K562 (cell line): ENCODE measurements at regions not wholly inside any gene's neighbourhood (a gene's known extent, or its start where the extent isn't known, plus 50 kb on each side); places are given as distances from the start of the nearest gene placed in this dataset.

ENCODE experiments used
- ADNP ChIP-seq: fragments of 200-800 bp; sonication (Bioruptor generic); IDR thresholded peaks from 2 replicates; pipeline ENCODE4 v1.6.1; 2016; ENCODE audit warnings: missing genetic modification characterization, missing compliant biosample characterization
- ARID2 ChIP-seq: fragments of 450-650 bp; IDR thresholded peaks from 2 replicates; pipeline ENCODE4 v1.6.1; 2017; ENCODE audit warnings: antibody characterized with exemption, mild to moderate bottlenecking
- CEBPB ChIP-seq: fragments of 450-650 bp; IDR thresholded peaks from 2 replicates; pipeline ENCODE4 v1.6.1; 2016; ENCODE audit warnings: missing genetic modification characterization, missing compliant biosample characterization
- CTCF ChIP-seq, 3 experiments: IDR thresholded peaks in 2 of 3; conservative IDR thresholded peaks in 1 of 3; 2 replicates each; pipeline ENCODE4 v1.5.1; 2011 to 2012; ENCODE audit warnings: low read length in 3 of 3, mild to moderate bottlenecking in 3 of 3, control low read depth in 2 of 3, improper control_type of control experiment in 1 of 3, inconsistent platforms in 1 of 3, low read depth in 1 of 3, mixed read lengths in 1 of 3, moderate library complexity in 1 of 3; ENCODE audit not compliant: insufficient read depth in 2 of 3
- FOXJ3 ChIP-seq: sonication (generic); formaldehyde crosslinking; IDR thresholded peaks from 2 replicates; pipeline ENCODE4 v1.4.0; 2020; ENCODE audit warnings: mild to moderate bottlenecking, missing genetic modification reagents
- HNRNPL ChIP-seq: fragments of 200-400 bp; formaldehyde crosslinking; IDR thresholded peaks from 2 replicates; pipeline ENCODE4 v1.6.1; 2017; ENCODE audit warnings: low read depth, mild to moderate bottlenecking, low read length
- IRF2 ChIP-seq: sonication (generic); formaldehyde crosslinking; IDR thresholded peaks from 2 replicates; pipeline ENCODE4 v1.8.1; 2022; ENCODE audit warnings: mild to moderate bottlenecking, missing genetic modification reagents
- MAX ChIP-seq: sonication (generic); formaldehyde crosslinking; IDR thresholded peaks from 2 replicates; pipeline ENCODE4 v1.9.0; 2022; ENCODE audit warnings: mild to moderate bottlenecking, missing genetic modification reagents
- NR3C1 ChIP-seq: sonication (generic); formaldehyde crosslinking; IDR thresholded peaks from 2 replicates; pipeline ENCODE4 v1.8.1; 2022; ENCODE audit warnings: missing genetic modification reagents
- PHF21A ChIP-seq: fragments of 450-650 bp; IDR thresholded peaks from 2 replicates; pipeline ENCODE4 v1.6.1; 2017; ENCODE audit warnings: low read depth, borderline replicate concordance
- REST ChIP-seq, 2 experiments: fragments of 450-650 bp; formaldehyde crosslinking in 1 of 2; IDR thresholded peaks; 2 replicates each; pipeline versions ENCODE4 v1.4.0 to v1.6.1; 2014 to 2020; ENCODE audit warnings: mild to moderate bottlenecking in 2 of 2, borderline replicate concordance in 1 of 2, low read depth in 1 of 2
- TAF1 ChIP-seq: IDR thresholded peaks from 2 replicates; pipeline ENCODE4 v1.6.1; 2011; ENCODE audit warnings: mild to moderate bottlenecking, low read length, moderate library complexity; ENCODE audit not compliant: insufficient read depth, control insufficient read depth, severe bottlenecking; ENCODE audit errors: extremely low read depth
- TCF7 ChIP-seq: sonication (generic); IDR thresholded peaks from 2 replicates; pipeline ENCODE4 v1.6.1; 2016; ENCODE audit warnings: antibody characterized with exemption, borderline replicate concordance
- TSC22D4 ChIP-seq: fragments of 450-650 bp; IDR thresholded peaks from 2 replicates; pipeline ENCODE4 v1.6.1; 2016; ENCODE audit warnings: missing genetic modification characterization, missing biosample characterization, control low read depth

DNA sequence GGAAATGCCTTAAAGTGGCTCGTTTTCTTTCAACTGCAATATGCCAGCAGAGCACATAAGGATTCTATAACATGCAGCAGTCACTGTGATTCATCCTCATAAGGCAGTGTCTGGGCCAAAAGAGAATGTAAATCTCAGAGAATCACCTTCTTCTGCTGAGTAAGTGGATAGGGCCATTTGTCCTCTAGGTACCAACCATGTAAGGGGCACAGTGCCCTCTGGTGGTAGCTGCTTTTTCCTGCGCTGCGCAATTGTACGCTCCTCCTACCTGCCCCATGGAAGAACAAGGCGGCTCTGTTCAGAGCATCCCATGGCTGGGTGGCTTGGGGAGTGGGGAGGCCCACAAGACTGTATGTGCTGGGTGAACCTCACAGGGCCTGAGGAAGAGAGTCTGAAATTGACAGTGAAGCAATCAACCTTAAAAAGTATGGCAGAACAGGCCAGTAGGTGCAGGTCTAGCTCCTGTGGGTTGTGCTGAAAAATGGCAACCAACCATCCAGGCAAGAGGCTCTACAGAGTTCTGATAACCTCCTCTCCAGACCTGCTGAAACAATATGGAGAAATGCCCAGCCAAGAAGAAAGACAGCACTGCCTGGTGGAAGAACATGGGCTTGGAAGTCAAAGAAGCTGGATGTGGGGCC is 78.6 kb upstream of the C10orf90 start:
- no peak for TF ChIP-seq ADNP
- TF ChIP-seq IRF2, result no peak
- TF ChIP-seq FOXJ3, result no peak
- TF ChIP-seq CTCF (IDR thresholded peaks at IDR 0.05 in 2 of 3, conservative IDR thresholded peaks at IDR 0.05 in 1 of 3; ENCODE audit: insufficient read depth in 2 of 3, low read depth in 1 of 3, low read length in 3 of 3), result peak; percentile 26 to 53 (median 50); a peak in 4 of 6 replicates
- TF ChIP-seq REST (IDR thresholded peaks at IDR 0.05; ENCODE audit: borderline replicate concordance), result peak; percentile 35; the same call in 1 of the 2 replicates
- no peak for TF ChIP-seq REST (CRISPR knock-in tag; IDR thresholded peaks at IDR 0.05; ENCODE audit: low read depth)
- no peak for TF ChIP-seq NR3C1 (CRISPR knock-in tag)
- no peak for TF ChIP-seq TAF1
- TF ChIP-seq CEBPB (tag), result no peak
- TF ChIP-seq ARID2, result no peak
- no peak for TF ChIP-seq TCF7
- no peak for TF ChIP-seq HNRNPL
- TF ChIP-seq PHF21A, result no peak
- TF ChIP-seq MAX (CRISPR knock-in tag), result no peak
- no peak for TF ChIP-seq TSC22D4 (tag)
